HEK293 (cell line): ENCODE measurements at regions not wholly inside any gene's neighbourhood (a gene's known extent, or its start where the extent isn't known, plus 50 kb on each side); places are given as distances from the start of the nearest gene placed in this dataset.

Source experiments
- CTCF ChIP-seq: fragments of 450-650 bp; formaldehyde crosslinking; IDR thresholded peaks from 2 replicates; pipeline ENCODE4 v1.5.1; 2016; ENCODE audit warnings: missing biosample characterization, missing genetic modification characterization
- REST ChIP-seq: fragments of 450-650 bp; formaldehyde crosslinking; IDR thresholded peaks from 2 replicates; pipeline ENCODE4 v1.5.1; 2016; ENCODE audit warnings: missing biosample characterization, missing genetic modification characterization
- TCF7L2 ChIP-seq: IDR thresholded peaks from 2 replicates; pipeline ENCODE4 v1.6.1; 2011; ENCODE audit warnings: low read depth, mild to moderate bottlenecking, inconsistent platforms, low read length, moderate library complexity, borderline replicate concordance
- ZBTB26 ChIP-seq: fragments of 450-650 bp; formaldehyde crosslinking; optimal IDR thresholded peaks from 2 replicates; pipeline ENCODE3; 2016; ENCODE audit warnings: missing biosample characterization, mild to moderate bottlenecking, missing genetic modification characterization
- ZBTB8A ChIP-seq: fragments of 450-650 bp; formaldehyde crosslinking; IDR thresholded peaks from 2 replicates; pipeline ENCODE4 v1.5.1; 2016; ENCODE audit warnings: missing biosample characterization, missing genetic modification characterization
- ZNF112 ChIP-seq: fragments of 450-650 bp; formaldehyde crosslinking; IDR thresholded peaks from 2 replicates; pipeline ENCODE4 v1.5.0; 2017; ENCODE audit warnings: missing biosample characterization, missing genetic modification characterization
- ZNF175 ChIP-seq: fragments of 450-650 bp; formaldehyde crosslinking; IDR thresholded peaks from 2 replicates; pipeline ENCODE4 v1.5.1; 2016; ENCODE audit warnings: missing biosample characterization, missing genetic modification characterization
- ZNF426 ChIP-seq: fragments of 450-650 bp; formaldehyde crosslinking; IDR thresholded peaks from 2 replicates; pipeline ENCODE4 v1.5.1; 2017; ENCODE audit warnings: missing biosample characterization, missing genetic modification characterization, mild to moderate bottlenecking, inconsistent platforms, moderate library complexity
- ZNF530 ChIP-seq: fragments of 450-650 bp; formaldehyde crosslinking; IDR thresholded peaks from 2 replicates; pipeline ENCODE4 v1.5.1; 2016; ENCODE audit warnings: low read depth, missing biosample characterization, missing genetic modification characterization
- ZNF585B ChIP-seq: fragments of 450-650 bp; formaldehyde crosslinking; IDR thresholded peaks from 2 replicates; pipeline ENCODE4 v1.5.1; 2016; ENCODE audit warnings: missing biosample characterization, missing genetic modification characterization
- ZNF624 ChIP-seq: fragments of 450-650 bp; formaldehyde crosslinking; IDR thresholded peaks from 2 replicates; pipeline ENCODE4 v1.5.1; 2017; ENCODE audit warnings: missing biosample characterization, missing genetic modification characterization

GRCh38 chr15:96180087-96180748 is 150.3 kb upstream of the NR2F2 start:
- TF ChIP-seq ZBTB26 (tag by site-specific recombination): no peak
- TF ChIP-seq REST (tag by site-specific recombination): no peak
- no peak for TF ChIP-seq ZNF624 (tag by site-specific recombination)
- TF ChIP-seq ZNF426 (tag by site-specific recombination): no peak
- TF ChIP-seq CTCF (tag by site-specific recombination): no peak
- TF ChIP-seq TCF7L2: no peak
- no peak for TF ChIP-seq ZNF530
- no peak for TF ChIP-seq ZBTB8A (tag by site-specific recombination)
- TF ChIP-seq ZNF175 (tag by site-specific recombination): no peak
- no peak for TF ChIP-seq ZNF112
- TF ChIP-seq ZNF585B (tag by site-specific recombination): no peak
